ENCODE measurements at regions not wholly inside any gene's neighbourhood (a gene's known extent, or its start where the extent isn't known, plus 50 kb on each side); places are given as distances from the start of the nearest gene placed in this dataset. TPM values are rescaled to one million over a fixed set of nuclear protein-coding genes. Genes with fewer than 3 reads are reported as not detected.

- TF ChIP-seq CTCF (IDR thresholded peaks at IDR 0.05): no peak
- Histone ChIP-seq H3K36me3 (replicated peaks in 1 of 2; ENCODE audit: control insufficient read depth in 1 of 2, insufficient read depth in 2 of 2, low read length in 2 of 2) (no peaks in the 10 kb centered on the region), H3K27me3 (ENCODE audit: control insufficient read depth in 2 of 2, insufficient read depth in 2 of 2, low read length in 2 of 2) (no peaks in the 10 kb centered on the region), H3K4me3 (replicated peaks in 1 of 3; ENCODE audit: low read depth in 2 of 3, low read length in 3 of 3) (no peak overlapping the region), H3K79me2 (ENCODE audit: insufficient read depth, low read length) (no peaks in the 10 kb centered on the region), H4K20me1 (ENCODE audit: insufficient read depth, low read length) (no peaks in the 10 kb centered on the region), H3K27ac (ENCODE audit: low read depth in 1 of 2, low read length in 2 of 2) (no peak overlapping the region), H2AFZ (ENCODE audit: insufficient read depth, low read depth, low read length, poor library complexity, severe bottlenecking) (no peak overlapping the region), H3K9me3 (replicated peaks in 1 of 2; ENCODE audit: control insufficient read depth in 1 of 2, insufficient read depth in 1 of 2, low read length in 2 of 2) (peaks cover 0 to 9% of the 10 kb centered on the region in 2 donors), H3K4me1 (ENCODE audit: control insufficient read depth in 1 of 2, insufficient read depth in 2 of 2, low read length in 2 of 2) (peaks cover 0 to 3% of the 10 kb centered on the region in 2 donors), H3K4me2 (replicated peaks; ENCODE audit: extremely low read depth, low read length, poor library complexity, severe bottlenecking) (no peak overlapping the region), H3K9ac (ENCODE audit: insufficient read depth, low read length, poor library complexity, severe bottlenecking) (no peak overlapping the region)
- intact Hi-C loops (cut with micrococcal nuclease): no loop called here
- Mint-ChIP-seq H3K27ac (no peak overlapping the region), H3K36me3 (no peaks in the 10 kb centered on the region), H3K9me3 (peaks cover 11 to 22% (median 16%) of the 10 kb centered on the region in 7 donors), H3K4me1 (peaks cover 8% of the 10 kb centered on the region), H3K27me3 (ENCODE audit: low read depth in 3 of 3) (peaks cover 0 to 2% (median 0%) of the 10 kb centered on the region in 3 donors), H3K4me3 (no peak overlapping the region)
- 79% methylated on average over 2 of the region's 4 CpGs for WGBS (ENCODE audit: insufficient coverage)
- no peak for DNase-seq
Observed at GRCh38 chr3:41148901-41149300, 50.4 kb upstream of the CTNNB1 start.

Small RNA genes in the stretch of these regions (small RNA-seq; reads per million reads assigned to genes)
- gene AC099560.2 (ENCODE audit: insufficient read length, low read depth) (not detected), gene HMGN2P24 (ENCODE audit: insufficient read length, low read depth) (not detected)

All from CD14-positive monocyte (primary cell).